A549 (cell line): ENCODE measurements at regions not wholly inside any gene's neighbourhood (a gene's known extent, or its start where the extent isn't known, plus 50 kb on each side); places are given as distances from the start of the nearest gene placed in this dataset.

Experiments used
- CEBPB ChIP-seq, 2 experiments: fragments of >200 bp in 1 of 2; sonication (Bioruptor Twin) in 1 of 2; formaldehyde crosslinking in 1 of 2; IDR thresholded peaks; 2 replicates each; pipeline ENCODE4 v1.6.1; 2012 to 2016
- CHD2 ChIP-seq: fragments of 150-350 bp; IDR thresholded peaks from 2 replicates; pipeline ENCODE4 v1.6.1; 2014; ENCODE audit warnings: low read length; ENCODE audit not compliant: partially characterized antibody
- FOXS1 ChIP-seq: fragments of 250-450 bp; sonication (Bioruptor Pico); IDR thresholded peaks from 2 replicates; pipeline ENCODE4 v1.5.0; 2020; ENCODE audit warnings: mild to moderate bottlenecking, moderate library complexity
- HDAC2 ChIP-seq: fragments of 200-600 bp; sonication (generic); IDR thresholded peaks from 2 replicates; pipeline ENCODE4 v1.6.1; 2016
- JUN ChIP-seq, 2 experiments: fragments of >200 bp; sonication (Bioruptor Twin); formaldehyde crosslinking; IDR thresholded peaks; 2 replicates in 1 of 2; 3 replicates in 1 of 2; pipeline ENCODE4 v1.6.1; 2016 to 2017
- JUNB ChIP-seq: fragments of >200 bp; sonication (Bioruptor Twin); formaldehyde crosslinking; IDR thresholded peaks from 2 replicates; pipeline ENCODE4 v1.6.1; 2016
- POLR2A ChIP-seq: IDR thresholded peaks from 2 replicates; pipeline ENCODE4 v1.6.1; 2012; ENCODE audit warnings: mild to moderate bottlenecking, low read length
- POLR2AphosphoS2 ChIP-seq: conservative IDR thresholded peaks from 2 replicates; pipeline ENCODE4 v1.6.1; 2012; ENCODE audit warnings: low read length, improper control_type of control experiment, inconsistent platforms
- RAD21 ChIP-seq, 2 experiments: fragments of >200 bp in 1 of 2; sonication (Bioruptor Twin) in 1 of 2; formaldehyde crosslinking in 1 of 2; IDR thresholded peaks in 1 of 2; conservative IDR thresholded peaks in 1 of 2; 2 replicates in 1 of 2; 3 replicates in 1 of 2; pipeline ENCODE4 v1.6.1; 2012 to 2018; ENCODE audit warnings: inconsistent platforms in 1 of 2
- SMC3 ChIP-seq: fragments of >200 bp; sonication (Bioruptor Twin); formaldehyde crosslinking; IDR thresholded peaks from 3 replicates; pipeline ENCODE4 v1.6.1; 2018; ENCODE audit warnings: inconsistent platforms
- ZFP36 ChIP-seq: fragments of 450-650 bp; IDR thresholded peaks from 2 replicates; pipeline ENCODE4 v1.6.1; 2014; ENCODE audit warnings: borderline replicate concordance; ENCODE audit not compliant: partially characterized antibody
- TF ChIP-seq, protein P1 (sequence below): fragments of >200 bp; sonication (Bioruptor Twin); formaldehyde crosslinking; IDR thresholded peaks from 3 replicates; pipeline ENCODE4 v1.5.1; 2016
- TF ChIP-seq, protein P2 (sequence below): fragments of 200-600 bp; sonication (generic); IDR thresholded peaks from 2 replicates; pipeline ENCODE4 v1.6.1; 2016; ENCODE audit warnings: antibody characterized with exemption, mild to moderate bottlenecking, moderate library complexity
- TF ChIP-seq, protein P3 (sequence below): fragments of >200 bp; sonication (Bioruptor Twin); formaldehyde crosslinking; IDR thresholded peaks from 3 replicates; pipeline ENCODE4 v1.6.1; 2016

DNA sequence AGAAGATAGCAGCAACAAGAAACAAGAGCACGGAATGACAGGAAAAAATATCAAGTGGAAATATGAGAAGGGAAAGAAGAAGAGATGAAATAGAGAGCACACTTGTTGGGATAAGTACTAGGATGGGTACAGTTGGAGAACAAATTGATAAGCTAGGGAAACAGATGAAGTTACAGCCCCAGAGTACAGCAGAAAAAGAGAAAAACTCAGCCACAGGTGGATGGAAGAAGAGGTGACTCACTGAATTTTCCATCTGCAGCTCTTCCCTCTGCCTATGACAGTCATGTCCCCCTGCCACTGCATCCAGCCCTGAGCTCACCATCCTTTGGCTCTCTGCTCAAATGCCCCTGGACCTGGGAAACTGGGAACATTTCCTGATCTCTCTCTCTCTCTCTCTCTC lies 209.0 kb downstream of the BCOR start:
- TF ChIP-seq, protein P1, sequence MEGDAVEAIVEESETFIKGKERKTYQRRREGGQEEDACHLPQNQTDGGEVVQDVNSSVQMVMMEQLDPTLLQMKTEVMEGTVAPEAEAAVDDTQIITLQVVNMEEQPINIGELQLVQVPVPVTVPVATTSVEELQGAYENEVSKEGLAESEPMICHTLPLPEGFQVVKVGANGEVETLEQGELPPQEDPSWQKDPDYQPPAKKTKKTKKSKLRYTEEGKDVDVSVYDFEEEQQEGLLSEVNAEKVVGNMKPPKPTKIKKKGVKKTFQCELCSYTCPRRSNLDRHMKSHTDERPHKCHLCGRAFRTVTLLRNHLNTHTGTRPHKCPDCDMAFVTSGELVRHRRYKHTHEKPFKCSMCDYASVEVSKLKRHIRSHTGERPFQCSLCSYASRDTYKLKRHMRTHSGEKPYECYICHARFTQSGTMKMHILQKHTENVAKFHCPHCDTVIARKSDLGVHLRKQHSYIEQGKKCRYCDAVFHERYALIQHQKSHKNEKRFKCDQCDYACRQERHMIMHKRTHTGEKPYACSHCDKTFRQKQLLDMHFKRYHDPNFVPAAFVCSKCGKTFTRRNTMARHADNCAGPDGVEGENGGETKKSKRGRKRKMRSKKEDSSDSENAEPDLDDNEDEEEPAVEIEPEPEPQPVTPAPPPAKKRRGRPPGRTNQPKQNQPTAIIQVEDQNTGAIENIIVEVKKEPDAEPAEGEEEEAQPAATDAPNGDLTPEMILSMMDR = no peak
- TF ChIP-seq POLR2AphosphoS2 = no peak
- TF ChIP-seq POLR2A = no peak
- TF ChIP-seq FOXS1 (CRISPR knock-in tag) = no peak
- no peak for TF ChIP-seq SMC3
- TF ChIP-seq ZFP36 = no peak
- TF ChIP-seq, protein P2, sequence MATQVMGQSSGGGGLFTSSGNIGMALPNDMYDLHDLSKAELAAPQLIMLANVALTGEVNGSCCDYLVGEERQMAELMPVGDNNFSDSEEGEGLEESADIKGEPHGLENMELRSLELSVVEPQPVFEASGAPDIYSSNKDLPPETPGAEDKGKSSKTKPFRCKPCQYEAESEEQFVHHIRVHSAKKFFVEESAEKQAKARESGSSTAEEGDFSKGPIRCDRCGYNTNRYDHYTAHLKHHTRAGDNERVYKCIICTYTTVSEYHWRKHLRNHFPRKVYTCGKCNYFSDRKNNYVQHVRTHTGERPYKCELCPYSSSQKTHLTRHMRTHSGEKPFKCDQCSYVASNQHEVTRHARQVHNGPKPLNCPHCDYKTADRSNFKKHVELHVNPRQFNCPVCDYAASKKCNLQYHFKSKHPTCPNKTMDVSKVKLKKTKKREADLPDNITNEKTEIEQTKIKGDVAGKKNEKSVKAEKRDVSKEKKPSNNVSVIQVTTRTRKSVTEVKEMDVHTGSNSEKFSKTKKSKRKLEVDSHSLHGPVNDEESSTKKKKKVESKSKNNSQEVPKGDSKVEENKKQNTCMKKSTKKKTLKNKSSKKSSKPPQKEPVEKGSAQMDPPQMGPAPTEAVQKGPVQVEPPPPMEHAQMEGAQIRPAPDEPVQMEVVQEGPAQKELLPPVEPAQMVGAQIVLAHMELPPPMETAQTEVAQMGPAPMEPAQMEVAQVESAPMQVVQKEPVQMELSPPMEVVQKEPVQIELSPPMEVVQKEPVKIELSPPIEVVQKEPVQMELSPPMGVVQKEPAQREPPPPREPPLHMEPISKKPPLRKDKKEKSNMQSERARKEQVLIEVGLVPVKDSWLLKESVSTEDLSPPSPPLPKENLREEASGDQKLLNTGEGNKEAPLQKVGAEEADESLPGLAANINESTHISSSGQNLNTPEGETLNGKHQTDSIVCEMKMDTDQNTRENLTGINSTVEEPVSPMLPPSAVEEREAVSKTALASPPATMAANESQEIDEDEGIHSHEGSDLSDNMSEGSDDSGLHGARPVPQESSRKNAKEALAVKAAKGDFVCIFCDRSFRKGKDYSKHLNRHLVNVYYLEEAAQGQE = no peak
- TF ChIP-seq JUN (IDR thresholded peaks at IDR 0.05) = no peak
- TF ChIP-seq JUNB = no peak
- no peak for TF ChIP-seq RAD21 (conservative IDR thresholded peaks at IDR 0.05 in 1 of 2, IDR thresholded peaks at IDR 0.05 in 1 of 2)
- no peak for TF ChIP-seq HDAC2
- no peak for TF ChIP-seq CEBPB (IDR thresholded peaks at IDR 0.05)
- TF ChIP-seq, protein P3, sequence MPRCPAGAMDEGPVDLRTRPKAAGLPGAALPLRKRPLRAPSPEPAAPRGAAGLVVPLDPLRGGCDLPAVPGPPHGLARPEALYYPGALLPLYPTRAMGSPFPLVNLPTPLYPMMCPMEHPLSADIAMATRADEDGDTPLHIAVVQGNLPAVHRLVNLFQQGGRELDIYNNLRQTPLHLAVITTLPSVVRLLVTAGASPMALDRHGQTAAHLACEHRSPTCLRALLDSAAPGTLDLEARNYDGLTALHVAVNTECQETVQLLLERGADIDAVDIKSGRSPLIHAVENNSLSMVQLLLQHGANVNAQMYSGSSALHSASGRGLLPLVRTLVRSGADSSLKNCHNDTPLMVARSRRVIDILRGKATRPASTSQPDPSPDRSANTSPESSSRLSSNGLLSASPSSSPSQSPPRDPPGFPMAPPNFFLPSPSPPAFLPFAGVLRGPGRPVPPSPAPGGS = no peak
- TF ChIP-seq CHD2 = no peak
